WTC11 (cell line): ENCODE measurements at regions not wholly inside any gene's neighbourhood (a gene's known extent, or its start where the extent isn't known, plus 50 kb on each side); places are given as distances from the start of the nearest gene placed in this dataset.

Experiments
- ATAC-seq: fragments of 200-7000 bp; cut with Tn5 transposase; 2 replicates; pipeline ENCODE4 v1.10.0; 2021; ENCODE audit warnings: mild to moderate bottlenecking, moderate library complexity
- CTCF ChIA-PET: fragments of 300-600 bp; sonication (Branson Sonifier 250); formaldehyde crosslinking; loops from one replicate; lab custom pipeline; 2021; ENCODE audit warnings: antibody characterized with exemption; lab: Charles Lee
- POLR2A ChIA-PET: fragments of 350-600 bp; sonication (Branson Sonifier 250); formaldehyde crosslinking; loops from one replicate; lab custom pipeline; 2021; ENCODE audit warnings: antibody characterized with exemption; lab: Charles Lee
- DNase-seq: peaks from one replicate; pipeline ENCODE4 v3.0.0; 2021; ENCODE audit warnings: low spot score
- H3K27ac Mint-ChIP-seq: 2 replicates; pipeline ENCODE4 v1.8.0; 2021; ENCODE audit warnings: mixed read lengths
- H3K27me3 Mint-ChIP-seq: 2 replicates; pipeline ENCODE4 v1.8.0; 2021; ENCODE audit warnings: low read depth, mild to moderate bottlenecking, moderate library complexity, mixed read lengths
- H3K36me3 Mint-ChIP-seq: 2 replicates; pipeline ENCODE4 v1.8.0; 2021; ENCODE audit warnings: mixed read lengths
- H3K4me1 Mint-ChIP-seq: 2 replicates; pipeline ENCODE4 v1.8.0; 2022; ENCODE audit warnings: mixed read lengths
- H3K4me3 Mint-ChIP-seq: 2 replicates; pipeline ENCODE4 v1.8.0; 2021; ENCODE audit warnings: mild to moderate bottlenecking, moderate library complexity, mixed read lengths
- H3K9me3 Mint-ChIP-seq: 2 replicates; pipeline ENCODE4 v1.8.0; 2021; ENCODE audit warnings: mixed read lengths
- AR ChIP-seq: fragments of 250-450 bp; sonication (Bioruptor Pico); IDR thresholded peaks from 2 replicates; pipeline ENCODE4 v1.9.0; 2021; ENCODE audit warnings: mild to moderate bottlenecking
- ARID4B ChIP-seq: sonication (generic); formaldehyde crosslinking; IDR thresholded peaks from 2 replicates; pipeline ENCODE4 v1.8.0; 2023; ENCODE audit warnings: missing genetic modification reagents, mild to moderate bottlenecking, borderline replicate concordance
- CREB1 ChIP-seq: sonication (generic); formaldehyde crosslinking; IDR thresholded peaks from 2 replicates; pipeline ENCODE4 v1.8.0; 2023; ENCODE audit warnings: mild to moderate bottlenecking, missing genetic modification reagents
- CREM ChIP-seq: sonication (generic); formaldehyde crosslinking; IDR thresholded peaks from 2 replicates; pipeline ENCODE4 v1.8.1; 2022; ENCODE audit warnings: mild to moderate bottlenecking, missing genetic modification reagents, moderate library complexity
- FOXJ3 ChIP-seq: sonication (generic); formaldehyde crosslinking; IDR thresholded peaks from 2 replicates; pipeline ENCODE4 v1.9.0; 2021; ENCODE audit warnings: missing genetic modification reagents, mild to moderate bottlenecking, borderline replicate concordance
- GABPB1 ChIP-seq: sonication (generic); formaldehyde crosslinking; IDR thresholded peaks from 2 replicates; pipeline ENCODE4 v1.8.1; 2023; ENCODE audit warnings: mild to moderate bottlenecking, missing genetic modification reagents
- JAZF1 ChIP-seq: fragments of 250-450 bp; sonication (Bioruptor Pico); IDR thresholded peaks from 2 replicates; pipeline ENCODE4 v1.9.0; 2021; ENCODE audit warnings: moderate library complexity, mild to moderate bottlenecking, inconsistent platforms
- MYBL2 ChIP-seq: sonication (generic); formaldehyde crosslinking; IDR thresholded peaks from 2 replicates; pipeline ENCODE4 v1.8.1; 2023; ENCODE audit warnings: mild to moderate bottlenecking, moderate library complexity, missing genetic modification reagents
- NFYB ChIP-seq: sonication (generic); formaldehyde crosslinking; conservative IDR thresholded peaks from 2 replicates; pipeline ENCODE4 v1.8.0; 2022; ENCODE audit warnings: low read depth, missing genetic modification reagents
- ZNF317 ChIP-seq: sonication (generic); formaldehyde crosslinking; IDR thresholded peaks from 2 replicates; pipeline ENCODE4 v1.8.1; 2023; ENCODE audit warnings: low read depth, mild to moderate bottlenecking, moderate library complexity, missing genetic modification reagents, borderline replicate concordance
- ZNF425 ChIP-seq: fragments of 250-450 bp; sonication (Bioruptor Pico); conservative IDR thresholded peaks from 2 replicates; pipeline ENCODE4 v1.9.0; 2021; ENCODE audit warnings: mild to moderate bottlenecking
- TF ChIP-seq, protein P1 (sequence below): fragments of 250-450 bp; sonication (Bioruptor Pico); IDR thresholded peaks from 2 replicates; pipeline ENCODE4 v1.8.0; 2021; ENCODE audit warnings: mild to moderate bottlenecking
- TF ChIP-seq, protein P2 (sequence below): fragments of 250-450 bp; sonication (Bioruptor Pico); IDR thresholded peaks from 2 replicates; pipeline ENCODE4 v1.9.0; 2021; ENCODE audit warnings: mild to moderate bottlenecking
- TF ChIP-seq, protein P3 (sequence below): sonication (generic); formaldehyde crosslinking; IDR thresholded peaks from 2 replicates; pipeline ENCODE4 v1.8.1; 2022; ENCODE audit warnings: missing genetic modification reagents, borderline replicate concordance

- TF ChIP-seq MYBL2 (CRISPR knock-in tag) (no peak), ZNF425 (CRISPR knock-in tag) (no peak)
- TF ChIP-seq, all 79 proteins: peak for 0
These were observed 401.4 kb upstream of the MYT1L start (continued) for GRCh38 chr2:2732331-2733119.

DNA sequence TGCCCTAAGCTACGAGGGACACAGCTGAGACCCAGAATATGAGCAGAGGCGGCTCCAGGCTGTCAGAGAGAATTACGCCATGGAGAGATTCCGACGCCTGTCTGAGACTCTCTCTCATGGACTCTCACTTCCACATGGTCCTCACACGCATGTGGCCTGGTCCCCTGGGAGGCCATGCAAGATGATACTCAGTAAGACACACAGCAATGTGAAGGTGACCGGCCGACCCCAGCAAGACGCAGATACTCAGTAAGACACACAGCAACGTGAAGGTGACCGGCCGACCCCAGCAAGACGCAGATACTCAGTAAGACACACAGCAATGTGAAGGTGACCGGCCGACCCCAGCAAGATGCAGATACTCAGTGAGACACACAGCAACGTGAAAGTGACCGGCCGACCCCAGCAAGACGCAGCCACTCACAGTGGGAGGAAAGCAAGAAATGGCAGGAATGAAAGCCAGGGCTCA, 400.8 kb upstream of the MYT1L start:
- no peak overlapping the region for H3K27ac Mint-ChIP-seq
- no peak overlapping the region for H3K4me3 Mint-ChIP-seq
- no peak for TF ChIP-seq ARID4B (CRISPR knock-in tag)
- TF ChIP-seq CREB1 (CRISPR knock-in tag) = no peak
- TF ChIP-seq GABPB1 (CRISPR knock-in tag) = no peak
- TF ChIP-seq, protein P1, sequence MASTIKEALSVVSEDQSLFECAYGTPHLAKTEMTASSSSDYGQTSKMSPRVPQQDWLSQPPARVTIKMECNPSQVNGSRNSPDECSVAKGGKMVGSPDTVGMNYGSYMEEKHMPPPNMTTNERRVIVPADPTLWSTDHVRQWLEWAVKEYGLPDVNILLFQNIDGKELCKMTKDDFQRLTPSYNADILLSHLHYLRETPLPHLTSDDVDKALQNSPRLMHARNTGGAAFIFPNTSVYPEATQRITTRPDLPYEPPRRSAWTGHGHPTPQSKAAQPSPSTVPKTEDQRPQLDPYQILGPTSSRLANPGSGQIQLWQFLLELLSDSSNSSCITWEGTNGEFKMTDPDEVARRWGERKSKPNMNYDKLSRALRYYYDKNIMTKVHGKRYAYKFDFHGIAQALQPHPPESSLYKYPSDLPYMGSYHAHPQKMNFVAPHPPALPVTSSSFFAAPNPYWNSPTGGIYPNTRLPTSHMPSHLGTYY (CRISPR knock-in tag) = no peak
- TF ChIP-seq JAZF1 (CRISPR knock-in tag) = no peak
- CTCF ChIA-PET = no interaction called here
- no peak for ATAC-seq
- no peaks in the 10 kb centered on the region for H3K27me3 Mint-ChIP-seq
- no peaks in the 10 kb centered on the region for H3K9me3 Mint-ChIP-seq
- H3K4me1 Mint-ChIP-seq = peaks cover 11% of the 10 kb centered on the region
- POLR2A ChIA-PET = no interaction called here
- no peaks in the 10 kb centered on the region for H3K36me3 Mint-ChIP-seq
- DNase-seq = no peak

DNA sequence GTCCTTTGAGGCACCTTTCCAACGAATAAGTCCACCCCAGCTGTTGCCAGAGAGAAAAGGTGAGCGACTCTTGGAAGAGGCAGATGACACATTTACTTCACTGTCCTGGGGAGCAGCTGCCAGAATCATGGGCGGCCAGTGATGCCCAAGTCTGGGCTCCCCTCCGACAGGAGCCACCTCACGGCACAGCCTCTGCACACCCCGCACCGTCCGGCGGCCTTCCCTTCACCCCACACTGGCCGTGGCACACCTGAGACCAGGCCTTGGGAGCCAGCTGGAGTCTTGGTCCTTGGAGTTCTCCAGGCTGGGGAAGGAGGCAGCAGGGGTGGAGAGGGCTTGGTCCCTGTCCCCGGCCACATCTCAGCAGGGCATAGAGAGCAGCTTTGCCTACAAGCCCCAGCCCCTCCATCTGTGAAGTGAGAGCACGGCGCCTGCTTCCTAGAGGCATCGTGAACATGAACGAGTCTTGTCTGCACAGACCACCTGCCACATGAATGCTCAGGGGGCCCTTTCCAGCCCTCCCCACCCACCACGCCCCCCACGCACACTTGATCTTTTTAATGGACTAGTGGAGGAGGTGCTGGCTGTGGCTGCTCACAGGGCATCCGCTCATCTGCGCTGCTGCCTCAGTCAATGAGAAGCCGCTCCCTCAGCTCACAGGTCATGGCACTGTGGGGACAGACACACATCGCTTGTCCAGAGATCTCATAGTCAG, 400.2 kb upstream of the MYT1L start:
- no peak overlapping the region for H3K4me3 Mint-ChIP-seq
- DNase-seq (no peak), ATAC-seq (no peak)
- no peaks in the 10 kb centered on the region for H3K27me3 Mint-ChIP-seq
- no peaks in the 10 kb centered on the region for H3K36me3 Mint-ChIP-seq
- no peak overlapping the region for H3K27ac Mint-ChIP-seq
- H3K4me1 Mint-ChIP-seq = peaks cover 11% of the 10 kb centered on the region
- no peaks in the 10 kb centered on the region for H3K9me3 Mint-ChIP-seq
- CTCF ChIA-PET = interaction anchor here (0.6 kb wide), 1 partner anchor 32 kb away, joined by 3 read pairs; no protein-coding TSS in a partner anchor
- POLR2A ChIA-PET = no interaction called here
- TF ChIP-seq, protein P2, sequence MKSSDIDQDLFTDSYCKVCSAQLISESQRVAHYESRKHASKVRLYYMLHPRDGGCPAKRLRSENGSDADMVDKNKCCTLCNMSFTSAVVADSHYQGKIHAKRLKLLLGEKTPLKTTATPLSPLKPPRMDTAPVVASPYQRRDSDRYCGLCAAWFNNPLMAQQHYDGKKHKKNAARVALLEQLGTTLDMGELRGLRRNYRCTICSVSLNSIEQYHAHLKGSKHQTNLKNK (CRISPR knock-in tag) = no peak
- TF ChIP-seq ZNF425 (CRISPR knock-in tag) (no peak), AR (no peak), CREM (CRISPR knock-in tag) (no peak), ZNF317 (CRISPR knock-in tag) (no peak), FOXJ3 (CRISPR knock-in tag) (no peak), CREB1 (CRISPR knock-in tag) (no peak), NFYB (CRISPR knock-in tag) (no peak)
- TF ChIP-seq, protein P3, sequence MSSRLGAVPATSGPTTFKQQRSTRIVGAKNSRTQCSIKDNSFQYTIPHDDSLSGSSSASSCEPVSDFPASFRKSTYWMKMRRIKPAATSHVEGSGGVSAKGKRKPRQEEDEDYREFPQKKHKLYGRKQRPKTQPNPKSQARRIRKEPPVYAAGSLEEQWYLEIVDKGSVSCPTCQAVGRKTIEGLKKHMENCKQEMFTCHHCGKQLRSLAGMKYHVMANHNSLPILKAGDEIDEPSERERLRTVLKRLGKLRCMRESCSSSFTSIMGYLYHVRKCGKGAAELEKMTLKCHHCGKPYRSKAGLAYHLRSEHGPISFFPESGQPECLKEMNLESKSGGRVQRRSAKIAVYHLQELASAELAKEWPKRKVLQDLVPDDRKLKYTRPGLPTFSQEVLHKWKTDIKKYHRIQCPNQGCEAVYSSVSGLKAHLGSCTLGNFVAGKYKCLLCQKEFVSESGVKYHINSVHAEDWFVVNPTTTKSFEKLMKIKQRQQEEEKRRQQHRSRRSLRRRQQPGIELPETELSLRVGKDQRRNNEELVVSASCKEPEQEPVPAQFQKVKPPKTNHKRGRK (CRISPR knock-in tag) = no peak
